GM12878 (cell line): ENCODE measurements at regions not wholly inside any gene's neighbourhood (a gene's known extent, or its start where the extent isn't known, plus 50 kb on each side); places are given as distances from the start of the nearest gene placed in this dataset.

ENCODE experiments used
- BCL3 ChIP-seq: IDR thresholded peaks from 2 replicates; pipeline ENCODE4 v1.6.1; 2011; ENCODE audit warnings: borderline replicate concordance, low read depth, mild to moderate bottlenecking, moderate library complexity, low read length; ENCODE audit not compliant: insufficient read depth, poor library complexity, severe bottlenecking
- CTCF ChIP-seq, 3 experiments: IDR thresholded peaks in 2 of 3; conservative IDR thresholded peaks in 1 of 3; 2 replicates each; pipeline ENCODE4 v1.5.1; 2011; ENCODE audit warnings: low read depth in 3 of 3, low read length in 3 of 3, mild to moderate bottlenecking in 3 of 3, control low read depth in 2 of 3, moderate library complexity in 2 of 3, inconsistent platforms in 1 of 3, mixed read lengths in 1 of 3; ENCODE audit not compliant: control insufficient read depth in 2 of 3, insufficient read depth in 1 of 3; ENCODE audit errors: extremely low read depth in 1 of 3
- EP300 ChIP-seq, 2 experiments: fragments of 150-350 bp in 1 of 2; IDR thresholded peaks; 2 replicates each; pipeline ENCODE4 v1.6.1; 2011 to 2012; ENCODE audit warnings: low read depth in 2 of 2, low read length in 2 of 2, borderline replicate concordance in 1 of 2, improper control_type of control experiment in 1 of 2, inconsistent platforms in 1 of 2; ENCODE audit not compliant: control insufficient read depth in 1 of 2
- FOXM1 ChIP-seq: IDR thresholded peaks from 2 replicates; pipeline ENCODE4 v1.6.1; 2012; ENCODE audit warnings: low read depth, mild to moderate bottlenecking, inconsistent platforms, low read length, moderate library complexity
- HDAC6 ChIP-seq: fragments of 200-600 bp; sonication (generic); IDR thresholded peaks from one replicate; pipeline ENCODE4 v1.8.0; 2017; ENCODE audit warnings: antibody characterized with exemption; ENCODE audit not compliant: unreplicated experiment
- PBX3 ChIP-seq: IDR thresholded peaks from 2 replicates; pipeline ENCODE4 v1.6.1; 2011; ENCODE audit warnings: mild to moderate bottlenecking, low read depth, low read length, moderate library complexity; ENCODE audit not compliant: insufficient replicate concordance
- PKNOX1 ChIP-seq: fragments of 450-650 bp; IDR thresholded peaks from 2 replicates; pipeline ENCODE4 v1.6.1; 2016; ENCODE audit warnings: mild to moderate bottlenecking
- POLR2A ChIP-seq: IDR thresholded peaks from 2 replicates; pipeline ENCODE4 v1.6.1; 2011; ENCODE audit warnings: low read depth, mild to moderate bottlenecking, low read length
- POLR2AphosphoS5 ChIP-seq: IDR thresholded peaks from 2 replicates; pipeline ENCODE4 v1.6.1; 2011; ENCODE audit warnings: mild to moderate bottlenecking, low read length, inconsistent platforms
- POU2F2 ChIP-seq: IDR thresholded peaks from 3 replicates; pipeline ENCODE4 v1.6.1; 2011; ENCODE audit warnings: low read depth, mild to moderate bottlenecking, low read length, borderline replicate concordance
- RAD21 ChIP-seq: IDR thresholded peaks from 2 replicates; pipeline ENCODE4 v1.6.1; 2011; ENCODE audit warnings: mild to moderate bottlenecking, low read depth, low read length, moderate library complexity; ENCODE audit not compliant: insufficient read depth
- RFX5 ChIP-seq: IDR thresholded peaks from 2 replicates; pipeline ENCODE4 v1.6.1; 2011; ENCODE audit warnings: low read depth, low read length, improper control_type of control experiment
- SREBF2 ChIP-seq: IDR thresholded peaks from 2 replicates; pipeline ENCODE4 v1.6.1; 2012; ENCODE audit warnings: mild to moderate bottlenecking, low read length
- ZNF274 ChIP-seq: IDR thresholded peaks from one replicate; pipeline ENCODE4 v1.8.0; 2011; ENCODE audit not compliant: insufficient read length, insufficient read depth

GRCh38 chr6:84280030-84280429 lies 52.6 kb upstream of the CEP162 start:
- TF ChIP-seq PBX3 (no peak), RAD21 (no peak), BCL3 (no peak), SREBF2 (no peak), POLR2A (no peak), CTCF (IDR thresholded peaks at IDR 0.05 in 2 of 3, conservative IDR thresholded peaks at IDR 0.05 in 1 of 3; ENCODE audit: control insufficient read depth in 2 of 3, extremely low read depth in 1 of 3, insufficient read depth in 1 of 3, low read depth in 3 of 3, low read length in 3 of 3) (no peak), ZNF274 (no peak), HDAC6 (no peak), FOXM1 (no peak), PKNOX1 (no peak), POU2F2 (no peak), RFX5 (no peak), POLR2AphosphoS5 (no peak), EP300 (IDR thresholded peaks at IDR 0.05; ENCODE audit: borderline replicate concordance in 1 of 2, control insufficient read depth in 1 of 2, low read depth in 2 of 2, low read length in 2 of 2) (no peak)
